OCI-LY7 (cell line): ENCODE measurements at regions not wholly inside any gene's neighbourhood (a gene's known extent, or its start where the extent isn't known, plus 50 kb on each side); places are given as distances from the start of the nearest gene placed in this dataset.

Experiments used
- BruUV-seq: library from RNA; stranded (reverse); fragments of 400-500 nt; replicated peaks from 2 replicates; lab custom pipeline; 2021; lab: Mats Ljungman, UMichigan
- CTCF ChIA-PET: fragments of 300-600 bp; sonication (Branson Sonifier 250); formaldehyde crosslinking; loops from one replicate; lab custom pipeline; 2022; ENCODE audit warnings: antibody characterized with exemption; ENCODE audit not compliant: unreplicated experiment; lab: Charles Lee
- POLR2A ChIA-PET: fragments of 300-600 bp; sonication (Branson Sonifier 250); formaldehyde crosslinking; loops from one replicate; lab custom pipeline; 2022; ENCODE audit warnings: antibody characterized with exemption; lab: Charles Lee
- DNase-seq: peaks from one replicate; pipeline ENCODE4 v3.0.0-alpha.2; 2015; ENCODE audit warnings: low spot score
- H2AFZ ChIP-seq: fragments of 200-600 bp; sonication (generic), shearing (Covaris generic); 2 replicates; pipeline ENCODE4 v1.6.1; 2014; ENCODE audit warnings: mild to moderate bottlenecking, antibody characterized with exemption, low read length, moderate library complexity
- H3K27ac ChIP-seq: fragments of 200-600 bp; sonication (generic); 2 replicates; pipeline ENCODE4 v1.5.1; 2014; ENCODE audit warnings: mixed run types, low read depth, mild to moderate bottlenecking, moderate library complexity, low read length, inconsistent platforms; ENCODE audit not compliant: poor library complexity, severe bottlenecking
- H3K36me3 ChIP-seq: fragments of 200-600 bp; sonication (generic); 2 replicates; pipeline ENCODE4 v1.6.1; 2014; ENCODE audit warnings: mild to moderate bottlenecking, antibody characterized with exemption, low read length, moderate library complexity, mixed read lengths; ENCODE audit not compliant: insufficient read depth
- H3K4me1 ChIP-seq: fragments of 200-600 bp; sonication (generic); 2 replicates; pipeline ENCODE4 v1.5.1; 2014; ENCODE audit warnings: mild to moderate bottlenecking, low read length; ENCODE audit not compliant: insufficient read depth, poor library complexity, severe bottlenecking
- H3K4me2 ChIP-seq: fragments of 200-600 bp; sonication (generic); 2 replicates; pipeline ENCODE4 v1.6.1; 2014; ENCODE audit warnings: mild to moderate bottlenecking, low read length
- H3K4me3 ChIP-seq: fragments of 200-600 bp; sonication (generic); 2 replicates; pipeline ENCODE4 v1.5.1; 2014; ENCODE audit warnings: mild to moderate bottlenecking, low read depth, low read length; ENCODE audit not compliant: poor library complexity, severe bottlenecking
- H3K79me2 ChIP-seq: fragments of 200-600 bp; sonication (generic); 2 replicates; pipeline ENCODE4 v1.6.1; 2016; ENCODE audit warnings: low read depth, mild to moderate bottlenecking, low read length, moderate library complexity, mixed read lengths; ENCODE audit not compliant: insufficient read depth
- H3K9me2 ChIP-seq: fragments of 200-600 bp; sonication (generic); 2 replicates; pipeline ENCODE4 v1.6.1; 2016; ENCODE audit warnings: mild to moderate bottlenecking, low read length, mixed read lengths; ENCODE audit not compliant: insufficient read depth
- H3K9me3 ChIP-seq: fragments of 200-600 bp; sonication (generic); 2 replicates; pipeline ENCODE4 v1.6.1; 2014; ENCODE audit warnings: mild to moderate bottlenecking, mixed run types, low read length, mixed read lengths
- H4K20me1 ChIP-seq: fragments of 200-600 bp; sonication (generic); 2 replicates; pipeline ENCODE4 v1.6.1; 2014; ENCODE audit warnings: mild to moderate bottlenecking, antibody characterized with exemption, low read length, moderate library complexity, mixed read lengths; ENCODE audit not compliant: insufficient read depth
- EZH2phosphoT487 ChIP-seq: fragments of 200-600 bp; sonication (generic); IDR thresholded peaks from 2 replicates; pipeline ENCODE4 v1.6.1; 2018; ENCODE audit warnings: low read depth, borderline replicate concordance, mild to moderate bottlenecking, mixed run types, antibody characterized with exemption, low read length, moderate library complexity, mixed read lengths
- intact Hi-C: fragments of 100-400 bp; cut with micrococcal nuclease; formaldehyde crosslinking; loops from one replicate; pipeline ENCODE4 v1.10.0; 2022; ENCODE audit not compliant: unreplicated experiment
- TF ChIP-seq, protein P1 (sequence below): fragments of 200-600 bp; sonication (generic); conservative IDR thresholded peaks from 2 replicates; pipeline ENCODE4 v1.5.1; 2014; ENCODE audit warnings: mild to moderate bottlenecking, antibody characterized with exemption, low read length, moderate library complexity, mixed read lengths

DNA sequence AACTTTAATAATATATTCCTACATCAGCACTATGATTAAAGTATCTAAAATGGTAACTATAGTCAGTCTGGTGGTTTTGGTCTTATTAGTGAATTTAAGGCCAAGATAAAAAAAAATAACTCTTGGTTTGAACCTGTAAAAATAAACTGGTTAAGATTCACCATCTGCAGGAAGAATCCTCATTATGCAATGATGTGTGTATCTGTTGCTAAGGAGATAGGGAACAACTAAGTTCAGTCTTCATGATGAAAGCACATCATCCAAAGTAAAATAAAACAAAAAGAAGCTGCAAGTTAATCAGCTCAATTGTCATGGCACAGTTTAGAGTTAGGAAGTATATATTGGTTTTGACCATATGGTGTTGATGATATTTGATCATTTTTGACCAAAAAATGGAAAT lies 466.0 kb downstream of the NYAP2 start:
- H3K27ac ChIP-seq: no peak overlapping the region
- H3K79me2 ChIP-seq: no peaks in the 10 kb centered on the region
- TF ChIP-seq EZH2phosphoT487: no peak
- TF ChIP-seq, protein P1, sequence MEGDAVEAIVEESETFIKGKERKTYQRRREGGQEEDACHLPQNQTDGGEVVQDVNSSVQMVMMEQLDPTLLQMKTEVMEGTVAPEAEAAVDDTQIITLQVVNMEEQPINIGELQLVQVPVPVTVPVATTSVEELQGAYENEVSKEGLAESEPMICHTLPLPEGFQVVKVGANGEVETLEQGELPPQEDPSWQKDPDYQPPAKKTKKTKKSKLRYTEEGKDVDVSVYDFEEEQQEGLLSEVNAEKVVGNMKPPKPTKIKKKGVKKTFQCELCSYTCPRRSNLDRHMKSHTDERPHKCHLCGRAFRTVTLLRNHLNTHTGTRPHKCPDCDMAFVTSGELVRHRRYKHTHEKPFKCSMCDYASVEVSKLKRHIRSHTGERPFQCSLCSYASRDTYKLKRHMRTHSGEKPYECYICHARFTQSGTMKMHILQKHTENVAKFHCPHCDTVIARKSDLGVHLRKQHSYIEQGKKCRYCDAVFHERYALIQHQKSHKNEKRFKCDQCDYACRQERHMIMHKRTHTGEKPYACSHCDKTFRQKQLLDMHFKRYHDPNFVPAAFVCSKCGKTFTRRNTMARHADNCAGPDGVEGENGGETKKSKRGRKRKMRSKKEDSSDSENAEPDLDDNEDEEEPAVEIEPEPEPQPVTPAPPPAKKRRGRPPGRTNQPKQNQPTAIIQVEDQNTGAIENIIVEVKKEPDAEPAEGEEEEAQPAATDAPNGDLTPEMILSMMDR: no peak
- POLR2A ChIA-PET: interaction anchor here (0.6 kb wide), 1 partner anchor 875 kb away, joined by 3 read pairs; no protein-coding TSS in a partner anchor
- no TSS peak for BruUV-seq
- no peaks in the 10 kb centered on the region for H3K4me1 ChIP-seq
- intact Hi-C loops: no loop called here
- no peak overlapping the region for H3K4me2 ChIP-seq
- CTCF ChIA-PET: no interaction called here
- H3K36me3 ChIP-seq: no peaks in the 10 kb centered on the region
- H2AFZ ChIP-seq: no peak overlapping the region
- H3K4me3 ChIP-seq: no peak overlapping the region
- H3K9me2 ChIP-seq: no peaks in the 10 kb centered on the region
- DNase-seq: no peak
- H4K20me1 ChIP-seq: no peaks in the 10 kb centered on the region
- H3K9me3 ChIP-seq: no peaks in the 10 kb centered on the region

DNA sequence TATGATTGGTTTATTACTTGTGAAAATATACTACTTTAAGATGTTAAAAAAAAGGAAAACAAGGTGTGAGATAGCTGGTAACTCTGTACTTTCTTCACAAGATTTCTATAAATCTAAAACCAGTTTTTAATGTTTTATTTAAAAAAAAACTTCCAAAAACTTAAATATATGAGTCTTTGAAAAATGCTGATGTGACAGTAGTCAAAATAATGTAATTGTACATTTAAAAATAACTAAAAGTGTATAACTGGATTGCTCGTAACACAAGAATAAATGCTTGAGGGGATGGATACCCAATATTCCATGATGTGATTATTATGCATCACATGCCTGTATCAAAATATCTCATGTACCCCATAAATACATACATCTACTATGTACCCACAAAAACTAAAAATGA lies 464.9 kb downstream of the NYAP2 start:
- H4K20me1 ChIP-seq: no peaks in the 10 kb centered on the region
- H3K79me2 ChIP-seq: no peaks in the 10 kb centered on the region
- no peak overlapping the region for H2AFZ ChIP-seq
- H3K4me2 ChIP-seq: no peak overlapping the region
- intact Hi-C loops: no loop called here
- H3K36me3 ChIP-seq: no peaks in the 10 kb centered on the region
- POLR2A ChIA-PET: no interaction called here
- H3K9me2 ChIP-seq: no peaks in the 10 kb centered on the region
- no TSS peak for BruUV-seq
- no peak for DNase-seq
- H3K9me3 ChIP-seq: no peaks in the 10 kb centered on the region
- H3K4me3 ChIP-seq: no peak overlapping the region
- H3K4me1 ChIP-seq: no peaks in the 10 kb centered on the region
- CTCF ChIA-PET: no interaction called here
- no peak overlapping the region for H3K27ac ChIP-seq
- TF ChIP-seq, protein P1: no peak
- TF ChIP-seq EZH2phosphoT487: no peak

DNA sequence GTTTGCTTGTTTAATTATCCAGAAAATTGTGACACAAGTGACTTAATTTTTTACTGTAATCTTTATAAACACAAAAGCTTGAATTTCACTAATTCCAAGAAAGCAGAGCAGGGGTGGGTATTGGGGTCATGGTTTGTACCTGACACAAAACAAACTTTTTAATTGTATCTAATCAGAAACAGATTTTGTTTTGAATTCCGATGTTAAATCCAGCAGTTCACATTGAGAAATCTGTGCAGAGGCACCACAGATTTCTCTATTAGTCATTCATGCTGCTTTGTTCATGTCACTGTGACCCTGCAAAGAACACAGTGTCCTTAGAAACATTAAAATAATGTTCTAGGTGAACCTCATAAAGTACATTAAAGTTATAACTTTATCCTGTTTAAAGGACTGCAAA lies 443.4 kb downstream of the NYAP2 start:
- Histone ChIP-seq H3K79me2 (no peaks in the 10 kb centered on the region), H3K9me2 (no peaks in the 10 kb centered on the region), H2AFZ (no peak overlapping the region), H3K4me2 (no peak overlapping the region), H3K4me3 (no peak overlapping the region), H3K4me1 (no peaks in the 10 kb centered on the region), H3K36me3 (no peaks in the 10 kb centered on the region), H3K9me3 (no peaks in the 10 kb centered on the region), H3K27ac (no peak overlapping the region), H4K20me1 (no peaks in the 10 kb centered on the region)
- no TSS peak for BruUV-seq
- DNase-seq: no peak
- intact Hi-C loops: no loop called here
- ChIA-PET CTCF (no interaction called here), POLR2A (no interaction called here)
- no peak for TF ChIP-seq EZH2phosphoT487
- TF ChIP-seq, protein P1: no peak
